Adrenal gland (tissue), 5 donors: ENCODE measurements at regions not wholly inside any gene's neighbourhood (a gene's known extent, or its start where the extent isn't known, plus 50 kb on each side); places are given as distances from the start of the nearest gene placed in this dataset.

Experiments used
- POLR2A ChIP-seq, 2 donors: fragments of 450-650 bp; IDR thresholded peaks; one replicate each; pipeline ENCODE4 v1.6.1; 2017; ENCODE audit warnings: antibody characterized with exemption in 2 of 2, mild to moderate bottlenecking in 2 of 2, moderate library complexity in 1 of 2
- TF ChIP-seq, protein P1 (sequence below), 6 experiments: fragments of 450-650 bp in 4 of 6; fragments of 200-600 bp in 2 of 6; sonication (generic) in 1 of 6; IDR thresholded peaks; 1 replicate in 5 of 6; 2 replicates in 1 of 6; pipeline versions ENCODE4 v1.5.1 to v1.8.0; 2016 to 2021; ENCODE audit warnings: antibody characterized with exemption in 6 of 6, mild to moderate bottlenecking in 2 of 6, moderate library complexity in 1 of 6
- donor health status: DM: no; HTN: no; CAD: no.

GRCh38 chr4:164215113-164215741, 538.7 kb upstream of the SMIM31 start:
- TF ChIP-seq, protein P1, sequence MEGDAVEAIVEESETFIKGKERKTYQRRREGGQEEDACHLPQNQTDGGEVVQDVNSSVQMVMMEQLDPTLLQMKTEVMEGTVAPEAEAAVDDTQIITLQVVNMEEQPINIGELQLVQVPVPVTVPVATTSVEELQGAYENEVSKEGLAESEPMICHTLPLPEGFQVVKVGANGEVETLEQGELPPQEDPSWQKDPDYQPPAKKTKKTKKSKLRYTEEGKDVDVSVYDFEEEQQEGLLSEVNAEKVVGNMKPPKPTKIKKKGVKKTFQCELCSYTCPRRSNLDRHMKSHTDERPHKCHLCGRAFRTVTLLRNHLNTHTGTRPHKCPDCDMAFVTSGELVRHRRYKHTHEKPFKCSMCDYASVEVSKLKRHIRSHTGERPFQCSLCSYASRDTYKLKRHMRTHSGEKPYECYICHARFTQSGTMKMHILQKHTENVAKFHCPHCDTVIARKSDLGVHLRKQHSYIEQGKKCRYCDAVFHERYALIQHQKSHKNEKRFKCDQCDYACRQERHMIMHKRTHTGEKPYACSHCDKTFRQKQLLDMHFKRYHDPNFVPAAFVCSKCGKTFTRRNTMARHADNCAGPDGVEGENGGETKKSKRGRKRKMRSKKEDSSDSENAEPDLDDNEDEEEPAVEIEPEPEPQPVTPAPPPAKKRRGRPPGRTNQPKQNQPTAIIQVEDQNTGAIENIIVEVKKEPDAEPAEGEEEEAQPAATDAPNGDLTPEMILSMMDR (IDR thresholded peaks at IDR 0.05), result no peak
- TF ChIP-seq POLR2A (IDR thresholded peaks at IDR 0.05), result no peak
